Heart right ventricle (tissue), 16 donors: ENCODE measurements at regions not wholly inside any gene's neighbourhood (a gene's known extent, or its start where the extent isn't known, plus 50 kb on each side); places are given as distances from the start of the nearest gene placed in this dataset.

Source experiments
- ATAC-seq, 8 donors: fragments of 200-7000 bp; cut with Tn5 transposase; one replicate each; pipeline ENCODE4 v1.9.1; 2020; ENCODE audit warnings: mild to moderate bottlenecking in 8 of 8, moderate library complexity in 8 of 8, moderate number of reproducible peaks in 1 of 8
- DNase-seq, 2 donors: peaks; one replicate each; pipeline ENCODE4 v3.0.0-alpha.2; 2020
- H3K27ac ChIP-seq, 10 donors: fragments of 200-600 bp; sonication (generic) in 2 of 10; one replicate each; pipeline versions ENCODE4 v1.5.0 to v1.8.0; 2020 to 2022; ENCODE audit warnings: mild to moderate bottlenecking in 3 of 10
- H3K27me3 ChIP-seq, 7 donors: fragments of 200-600 bp; one replicate each; pipeline ENCODE4 v1.8.0; 2021 to 2022; ENCODE audit warnings: mild to moderate bottlenecking in 2 of 7
- H3K36me3 ChIP-seq, 9 donors: fragments of 200-600 bp; sonication (generic) in 1 of 9; one replicate each; pipeline versions ENCODE4 v1.5.0 to v1.8.0; 2020 to 2022; ENCODE audit warnings: mild to moderate bottlenecking in 2 of 9
- H3K4me1 ChIP-seq, 9 donors: fragments of 200-600 bp; sonication (generic) in 1 of 9; one replicate each; pipeline versions ENCODE4 v1.5.0 to v1.8.0; 2020 to 2022; ENCODE audit warnings: mild to moderate bottlenecking in 4 of 9
- H3K4me3 ChIP-seq, 10 donors: fragments of 200-600 bp; sonication (generic) in 2 of 10; one replicate each; pipeline versions ENCODE4 v1.5.0 to v1.8.0; 2020 to 2022; ENCODE audit warnings: mild to moderate bottlenecking in 7 of 10, moderate library complexity in 2 of 10
- H3K9me3 ChIP-seq, 11 donors: fragments of 200-600 bp in 10 of 11; sonication (generic) in 2 of 11; one replicate each; pipeline versions ENCODE4 v1.5.0 to v1.8.0; 2013 to 2022; ENCODE audit warnings: mild to moderate bottlenecking in 2 of 11, control low read depth in 1 of 11, moderate library complexity in 1 of 11
- WGBS, 2 donors: extraction: QIAGEN DNeasy Blood & Tissue Kit; methylation state at CpG; one replicate each; pipeline ENCODE4 v1.1.7; 2013; ENCODE audit warnings: inconsistent platforms in 1 of 2; 5-methylcytosine and 5-hydroxymethylcytosine counted together
- intact Hi-C, 10 donors: fragments of 100-400 bp; cut with DNase I; formaldehyde crosslinking; loops; one replicate each; pipeline versions ENCODE4 v1.11.1 to v1.14.2; 2022
- TF ChIP-seq, protein P1 (sequence below), 9 donors: fragments of 200-600 bp; sonication (generic) in 2 of 9; IDR thresholded peaks; one replicate each; pipeline versions ENCODE4 v1.5.0 to v1.8.0; 2021 to 2022; ENCODE audit warnings: antibody characterized with exemption in 9 of 9, mild to moderate bottlenecking in 5 of 9, moderate library complexity in 1 of 9
- donor health status: Arrhythmogenic right ventricular cardiomyopathy.
- donor health status: ischemic (EF 13 %, LVEDD 7.1; RV severe dilation, severe dysfunction).
- donor health status: healthy with polysubstance abuse.
- donor health status: DM: no; HTN: yes; CAD: no.
- donor health status: DM: no; HTN: no; CAD: no.
- donor health status: ischemic (EF 25% LVEDD 6.9; RV normal size, moderate dysfunction).
- donor health status: ischemic (EF 25% LVEDD 5.7; RV mildly dilated, moderate dysfunction).
- donor health status: healthy.
- donor health status: DM: yes; HTN: yes; CAD: no.
- donor health status: Ischemic cardiomyopathy.
- donor health status: ischemic (EF 35%, LVEDD 5.7; RV mildly dilated, moderate dysfunction).
- donor health status: nonischemic (EF 11% LVEDD 7.7; RV severe dilation, severe dysfunction).
- donor health status: DM: yes; HTN: yes; CAD: no.
- donor health status: PGD.
- donor health status: ischemic (EF 29% LVEDD 5.4; RV normal size, mild dysfunction).
- donor health status: nonischemic (EF 23%, LVEDD 6.1; RV moderate dilation, normal function).

DNA sequence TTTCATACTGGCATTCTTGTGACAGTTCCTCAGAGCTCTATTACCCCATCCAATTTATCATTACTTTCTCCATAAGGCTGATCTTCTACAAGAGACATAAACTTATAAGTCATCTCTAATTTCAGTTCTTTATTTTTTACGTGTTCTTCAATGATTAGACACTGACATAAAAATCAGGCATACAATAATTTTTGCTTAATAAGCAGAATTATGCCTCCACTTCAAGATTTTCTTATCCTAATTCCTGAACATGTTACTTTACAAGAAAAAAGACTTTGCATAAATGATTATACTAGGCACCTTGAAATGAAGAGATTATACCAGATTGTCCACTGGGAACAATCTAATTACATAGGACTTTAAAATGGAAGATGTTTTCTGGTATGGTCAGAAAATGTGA, 1304.5 kb upstream of the SLC39A10 start:
- H3K27me3 ChIP-seq = no peaks in the 10 kb centered on the region
- no peak for DNase-seq
- no peak overlapping the region for H3K4me3 ChIP-seq
- WGBS, 2 donors = 58 to 72% methylated on average over 1 of the region's 1 CpG
- intact Hi-C loops = no loop called here
- no peaks in the 10 kb centered on the region for H3K4me1 ChIP-seq
- TF ChIP-seq, protein P1, sequence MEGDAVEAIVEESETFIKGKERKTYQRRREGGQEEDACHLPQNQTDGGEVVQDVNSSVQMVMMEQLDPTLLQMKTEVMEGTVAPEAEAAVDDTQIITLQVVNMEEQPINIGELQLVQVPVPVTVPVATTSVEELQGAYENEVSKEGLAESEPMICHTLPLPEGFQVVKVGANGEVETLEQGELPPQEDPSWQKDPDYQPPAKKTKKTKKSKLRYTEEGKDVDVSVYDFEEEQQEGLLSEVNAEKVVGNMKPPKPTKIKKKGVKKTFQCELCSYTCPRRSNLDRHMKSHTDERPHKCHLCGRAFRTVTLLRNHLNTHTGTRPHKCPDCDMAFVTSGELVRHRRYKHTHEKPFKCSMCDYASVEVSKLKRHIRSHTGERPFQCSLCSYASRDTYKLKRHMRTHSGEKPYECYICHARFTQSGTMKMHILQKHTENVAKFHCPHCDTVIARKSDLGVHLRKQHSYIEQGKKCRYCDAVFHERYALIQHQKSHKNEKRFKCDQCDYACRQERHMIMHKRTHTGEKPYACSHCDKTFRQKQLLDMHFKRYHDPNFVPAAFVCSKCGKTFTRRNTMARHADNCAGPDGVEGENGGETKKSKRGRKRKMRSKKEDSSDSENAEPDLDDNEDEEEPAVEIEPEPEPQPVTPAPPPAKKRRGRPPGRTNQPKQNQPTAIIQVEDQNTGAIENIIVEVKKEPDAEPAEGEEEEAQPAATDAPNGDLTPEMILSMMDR (IDR thresholded peaks at IDR 0.05) = no peak
- H3K9me3 ChIP-seq = peaks cover 0 to 20% (median 0%) of the 10 kb centered on the region in 11 donors
- no peak overlapping the region for H3K27ac ChIP-seq
- no peaks in the 10 kb centered on the region for H3K36me3 ChIP-seq
- ATAC-seq = no peak

DNA sequence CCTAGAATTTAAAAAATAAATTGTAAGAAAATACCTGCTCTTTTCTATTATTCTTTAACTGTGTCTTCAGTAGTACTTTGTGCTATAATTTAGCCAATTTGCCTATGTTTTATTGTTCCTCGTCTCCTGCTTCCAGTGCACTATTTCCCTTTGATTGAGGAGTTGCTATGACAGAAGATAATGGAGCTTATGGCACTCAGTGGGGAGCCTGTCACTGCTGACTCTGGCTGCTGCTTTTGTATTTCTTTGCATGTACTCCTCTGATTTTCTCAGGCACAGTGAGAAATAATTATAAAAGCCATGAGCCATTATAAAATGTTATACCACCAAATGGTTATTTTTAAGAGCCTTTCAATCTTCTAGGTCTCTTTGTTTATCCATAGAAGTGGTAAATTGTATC, 1310.8 kb upstream of the SLC39A10 start:
- Histone ChIP-seq H3K27me3 (no peaks in the 10 kb centered on the region), H3K4me3 (no peak overlapping the region), H3K27ac (no peak overlapping the region), H3K4me1 (no peaks in the 10 kb centered on the region), H3K36me3 (no peaks in the 10 kb centered on the region), H3K9me3 (no peaks in the 10 kb centered on the region)
- intact Hi-C loops = no loop called here
- no peak for ATAC-seq
- 21 to 22% methylated on average over 1 of the region's 1 CpG for WGBS, 2 donors
- DNase-seq = no peak
- TF ChIP-seq, protein P1 (IDR thresholded peaks at IDR 0.05) = no peak

DNA sequence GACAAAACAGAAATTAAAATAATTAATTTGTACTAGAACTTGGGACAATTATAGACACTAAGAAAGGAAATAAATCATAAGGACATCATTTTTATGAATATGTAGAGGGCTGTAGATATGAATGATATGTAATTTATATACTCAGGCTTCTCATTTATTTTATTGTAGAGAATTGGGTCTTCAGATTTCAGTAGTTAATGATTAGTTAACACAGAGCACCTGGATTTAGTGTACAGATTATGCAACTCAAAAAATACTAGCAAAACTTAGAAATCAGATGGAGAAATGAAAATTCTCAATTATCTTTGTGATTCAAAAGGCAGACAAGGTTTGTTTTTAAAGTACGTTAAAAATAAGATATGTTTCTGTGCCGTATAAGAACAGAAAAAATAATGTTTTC, 1311.7 kb upstream of the SLC39A10 start:
- intact Hi-C loops = no loop called here
- TF ChIP-seq, protein P1 (IDR thresholded peaks at IDR 0.05) = no peak
- Histone ChIP-seq H3K9me3 (no peaks in the 10 kb centered on the region), H3K4me3 (no peak overlapping the region), H3K27ac (no peak overlapping the region), H3K27me3 (no peaks in the 10 kb centered on the region), H3K36me3 (no peaks in the 10 kb centered on the region), H3K4me1 (no peaks in the 10 kb centered on the region)
- no peak for ATAC-seq
- DNase-seq = no peak
- WGBS, 2 donors = 83 to 84% methylated on average over 2 of the region's 2 CpGs

DNA sequence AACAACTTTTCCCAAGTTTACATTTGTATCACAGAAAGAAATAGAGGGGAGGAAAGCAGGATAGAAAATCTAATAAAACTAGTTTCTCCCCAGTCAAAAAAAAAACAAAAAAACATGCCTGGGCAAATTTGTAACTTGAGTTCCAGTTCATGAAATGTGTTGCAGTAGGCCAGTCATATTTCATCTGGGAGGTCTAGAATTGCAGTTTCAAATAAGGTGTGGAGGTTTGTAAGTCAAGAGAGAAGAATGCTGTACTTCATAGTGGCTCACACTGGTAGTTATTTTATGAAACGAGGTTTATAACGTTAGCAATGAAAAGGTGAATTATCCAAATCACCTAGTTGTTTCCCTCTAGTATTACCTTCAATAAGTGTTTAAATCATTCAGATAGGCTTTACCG, 1313.9 kb upstream of the SLC39A10 start:
- 80 to 92% methylated on average over 3 of the region's 3 CpGs for WGBS, 2 donors
- Histone ChIP-seq H3K4me3 (no peak overlapping the region), H3K4me1 (no peaks in the 10 kb centered on the region), H3K9me3 (peaks cover 0 to under 1% (median 0%) of the 10 kb centered on the region in 11 donors), H3K27me3 (no peaks in the 10 kb centered on the region), H3K27ac (no peak overlapping the region), H3K36me3 (no peaks in the 10 kb centered on the region)
- TF ChIP-seq, protein P1 (IDR thresholded peaks at IDR 0.05) = no peak
- DNase-seq = no peak
- no peak for ATAC-seq
- intact Hi-C loops = no loop called here
